ENCODE measurements at regions not wholly inside any gene's neighbourhood (a gene's known extent, or its start where the extent isn't known, plus 50 kb on each side); places are given as distances from the start of the nearest gene placed in this dataset.

DNA sequence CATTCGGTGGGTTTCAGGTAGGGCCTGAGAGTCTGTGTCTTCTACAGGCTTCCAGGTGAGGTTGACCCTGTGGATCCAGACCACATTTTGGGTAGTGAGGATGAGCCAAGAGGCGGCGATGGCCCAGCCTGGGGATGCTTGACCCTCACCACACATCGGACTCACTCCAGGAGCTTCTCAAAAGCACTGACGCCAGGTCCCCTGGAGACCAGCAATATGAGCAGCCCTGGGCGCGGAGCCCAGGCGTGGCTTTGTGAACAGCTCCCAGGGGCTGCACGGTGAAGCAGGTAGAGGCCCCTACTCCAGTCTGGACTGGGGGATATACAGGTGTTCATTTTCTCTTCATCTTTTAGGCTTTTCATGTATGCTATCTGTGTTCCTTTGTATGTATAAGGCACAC is 139.7 kb upstream of the PCBD1 start:
- DNase-seq = no peak

GRCh38 chr10:71029411-71029892 is 141.1 kb upstream of the PCBD1 start:
- DNase-seq = no peak

- DNase-seq = no peak
Measured at GRCh38 chr10:71029907-71030306, 141.5 kb upstream of the PCBD1 start.

DNA sequence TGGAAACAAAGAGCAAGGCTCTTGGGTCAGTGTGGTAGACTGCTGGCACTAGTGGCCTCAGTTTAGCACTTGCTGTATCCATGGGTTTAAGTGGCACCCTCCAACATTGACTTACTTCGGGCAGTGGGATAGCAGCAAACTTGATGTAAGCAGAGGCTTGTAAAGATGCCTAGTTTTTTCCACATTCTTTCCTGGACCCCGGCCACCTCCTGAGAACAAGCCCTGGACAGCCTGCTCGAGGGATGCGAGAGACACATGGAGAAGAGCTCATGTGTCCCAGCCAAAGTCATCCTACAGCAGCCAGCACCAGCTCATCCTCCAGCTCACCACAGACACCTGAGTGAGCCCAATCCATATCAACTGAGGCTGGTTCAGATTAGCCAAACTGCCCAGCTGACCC is 142.7 kb upstream of the PCBD1 start:
- no peak for DNase-seq

GRCh38 chr10:71031603-71032002 is 143.2 kb upstream of the PCBD1 start:
- no peak for DNase-seq

- no peak for DNase-seq
Measured at GRCh38 chr10:71032887-71033286, 144.5 kb upstream of the PCBD1 start.

DNA sequence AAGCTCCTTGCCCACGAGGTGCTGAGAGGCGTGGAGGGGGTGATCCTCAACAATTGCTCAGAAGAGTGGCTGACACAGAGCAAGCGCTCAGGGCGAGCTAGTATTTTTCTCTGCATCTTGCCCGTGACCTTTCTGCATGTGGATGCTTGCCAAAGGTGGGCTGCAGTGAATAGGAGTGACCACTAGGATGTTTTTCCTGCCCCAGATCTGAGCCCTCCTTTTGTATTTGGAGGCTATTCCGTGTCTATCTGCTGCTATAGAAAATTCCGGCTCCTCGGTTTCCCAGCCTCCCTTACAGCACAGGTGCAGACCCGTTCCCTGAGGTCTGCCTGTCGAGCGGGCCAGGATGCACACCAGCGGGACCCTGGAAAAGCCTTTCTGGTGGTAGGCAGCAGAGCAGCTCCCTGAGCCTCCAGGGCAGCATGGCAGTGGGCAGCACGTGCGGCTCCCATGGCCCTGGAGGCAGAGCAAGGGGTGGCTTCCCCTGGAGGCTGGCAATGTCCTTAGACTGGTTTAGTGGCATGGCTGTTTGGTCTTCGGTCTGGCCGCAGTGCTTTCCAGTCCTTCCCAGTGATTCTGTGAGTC is 145.1 kb upstream of the PCBD1 start:
- DNase-seq = no peak

- DNase-seq = no peak
Measured at GRCh38 chr10:71035511-71036296, 147.3 kb upstream of the PCBD1 start.

GRCh38 chr10:71036297-71036966 is 148.1 kb upstream of the PCBD1 start:
- DNase-seq = no peak

GRCh38 chr10:71038091-71038633 is 149.8 kb upstream of the PCBD1 start:
- DNase-seq = no peak

DNA sequence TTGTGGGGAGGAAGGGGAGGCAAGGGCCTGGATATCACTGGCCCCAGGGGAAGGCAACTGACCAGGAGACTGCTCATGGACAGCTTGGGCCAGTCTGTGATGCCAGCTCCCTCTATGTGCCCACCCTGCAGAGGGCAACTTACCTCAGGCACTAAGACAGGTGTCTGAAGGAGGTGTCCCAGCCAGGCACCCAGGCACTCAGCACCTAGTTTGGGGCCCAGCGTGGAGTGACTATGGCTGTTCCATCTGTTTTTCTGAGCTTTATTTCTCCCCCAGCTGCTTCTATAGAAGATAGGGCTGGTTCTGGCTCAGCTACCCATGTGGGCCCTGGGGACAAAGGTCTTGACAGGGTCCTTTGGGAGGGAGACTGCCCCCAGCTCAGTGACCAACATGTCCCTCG is 150.6 kb upstream of the PCBD1 start:
- no peak for DNase-seq

DNA sequence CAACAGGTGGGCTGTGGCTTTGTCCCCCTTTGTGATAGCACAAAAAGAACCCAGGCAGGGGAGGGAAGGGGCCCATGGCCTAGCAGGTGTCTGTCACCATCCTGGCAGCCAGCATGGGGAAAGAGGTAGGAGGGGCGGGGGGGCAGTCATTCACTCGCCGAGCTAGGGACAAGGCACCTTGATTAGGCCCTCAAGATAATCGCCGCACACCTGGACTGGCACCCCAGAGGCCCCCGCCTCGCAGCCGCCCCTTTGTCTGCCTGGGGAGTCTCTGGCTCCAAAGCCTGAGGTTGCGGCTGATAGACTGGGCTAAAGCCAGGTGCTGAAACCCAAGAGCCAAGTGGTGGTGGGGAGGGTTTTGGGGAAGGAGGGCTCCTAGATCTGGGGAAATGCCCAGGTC is 151.2 kb upstream of the PCBD1 start:
- DNase-seq = no peak

GRCh38 chr10:71040343-71040742 is 152.0 kb upstream of the PCBD1 start:
- DNase-seq = no peak

- DNase-seq = no peak
Measured at GRCh38 chr10:71040846-71041605, 152.7 kb upstream of the PCBD1 start.

DNA sequence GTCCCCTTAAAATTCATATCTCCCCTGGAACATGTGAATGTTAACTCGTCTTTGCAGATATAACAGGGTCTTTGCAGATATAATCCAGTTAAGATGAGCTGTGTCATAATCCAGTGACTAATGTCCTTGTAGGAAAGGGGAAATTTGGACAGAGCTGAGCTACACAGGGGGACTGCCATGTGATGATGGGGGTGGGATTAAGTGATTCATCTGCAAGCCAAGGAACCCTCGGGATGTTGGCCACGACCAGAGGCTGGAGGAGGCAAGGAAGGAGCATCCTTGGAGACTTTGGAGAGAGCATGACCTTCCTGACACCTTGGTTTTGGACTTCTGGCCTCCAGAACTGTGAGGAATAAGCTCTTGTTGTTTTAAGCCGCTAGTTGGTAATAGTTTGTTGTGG is 153.9 kb upstream of the PCBD1 start:
- DNase-seq = no peak

GRCh38 chr10:71042699-71043098 is 154.3 kb upstream of the PCBD1 start:
- no peak for DNase-seq

DNA sequence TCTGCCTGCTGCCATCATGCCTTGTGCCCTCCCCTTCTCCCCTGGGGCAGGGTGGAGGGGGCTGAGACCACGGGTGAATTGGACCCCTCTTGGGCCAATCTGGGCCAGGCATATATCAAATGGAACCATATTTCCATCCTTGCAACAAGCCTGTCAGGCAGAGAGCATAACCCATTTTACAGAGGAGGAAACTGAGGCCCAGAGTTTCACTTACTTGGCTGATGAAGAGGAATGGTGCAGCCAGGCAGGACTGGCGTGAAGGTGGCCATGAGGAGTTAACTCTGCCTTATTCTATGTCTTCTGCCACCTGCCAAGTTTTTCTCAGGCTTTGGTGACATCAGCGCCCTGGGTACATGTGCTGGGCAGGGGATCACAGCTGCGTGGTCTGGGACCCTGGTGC is 155.5 kb upstream of the PCBD1 start:
- DNase-seq = no peak

DNA sequence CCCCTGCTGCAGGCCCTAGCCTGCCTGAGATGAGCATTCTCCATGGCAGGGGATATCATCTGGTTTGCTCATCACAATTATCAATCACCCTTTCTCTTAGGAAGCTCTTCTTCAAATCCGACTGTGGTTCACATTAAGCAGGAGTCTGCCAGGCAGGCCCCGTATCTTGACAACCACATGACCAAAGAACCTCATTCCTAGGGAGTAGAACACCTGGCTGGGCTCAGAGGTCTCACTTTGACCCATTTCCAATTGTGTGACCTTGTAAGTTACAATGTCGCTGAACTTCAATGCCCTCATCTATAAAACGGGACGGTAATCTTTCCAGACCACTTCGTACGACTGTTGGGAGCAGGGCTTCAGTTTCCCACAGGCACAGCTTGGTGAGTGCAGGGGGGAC is 156.4 kb upstream of the PCBD1 start:
- no peak for DNase-seq

DNA sequence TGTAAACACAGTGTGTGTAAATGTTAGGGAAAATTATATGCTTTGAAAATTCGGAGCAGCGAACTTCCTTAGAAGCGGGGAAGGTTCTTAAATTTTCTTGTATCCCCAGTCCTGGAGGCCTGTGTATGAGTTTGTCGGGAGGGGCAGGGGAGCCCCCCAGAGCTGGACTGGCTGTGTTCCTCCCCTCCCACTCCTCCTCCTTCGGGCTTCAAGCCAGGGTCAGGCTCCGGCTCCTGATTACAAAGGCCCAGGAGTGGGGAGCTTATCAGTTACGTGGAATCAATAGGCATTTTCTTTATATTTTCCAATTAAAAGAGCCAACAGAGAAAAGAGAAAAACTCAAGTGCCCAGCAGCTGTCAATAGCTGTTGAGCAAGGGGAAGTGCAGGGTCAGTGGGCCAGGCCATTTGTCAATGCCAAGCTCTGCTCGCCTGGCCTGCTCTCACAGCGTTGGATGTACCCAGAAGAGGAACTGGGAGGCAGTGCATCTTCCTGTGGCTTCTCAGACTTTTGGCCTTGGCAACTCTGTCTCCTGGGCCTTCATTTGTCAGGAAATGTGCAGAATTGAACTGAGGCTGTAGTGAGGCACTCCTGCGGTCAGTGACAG is 156.9 kb upstream of the PCBD1 start:
- DNase-seq = peak; percentile 80 to 82

DNA sequence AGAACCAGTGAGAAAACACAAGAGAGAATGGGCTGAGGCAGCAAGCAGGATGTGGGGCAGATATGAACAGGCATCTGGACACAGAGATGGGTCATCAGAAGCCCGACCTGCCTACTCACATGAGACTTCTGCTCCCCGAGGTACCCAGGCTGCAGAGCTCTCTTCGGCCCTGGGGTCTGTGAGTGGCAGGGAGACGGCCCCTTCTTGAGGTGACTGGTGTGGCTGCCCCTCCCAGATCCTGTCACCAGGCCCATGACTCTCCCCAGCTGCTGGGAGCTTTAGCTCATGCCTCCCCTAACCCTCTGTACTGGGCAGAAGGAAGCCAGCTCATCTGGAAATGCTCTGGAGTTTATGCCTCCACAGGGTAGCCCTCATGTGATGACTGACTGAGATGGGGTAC is 157.6 kb upstream of the PCBD1 start:
- no peak for DNase-seq

- no peak for DNase-seq
Measured at GRCh38 chr10:71046747-71047146, 158.4 kb upstream of the PCBD1 start.

GRCh38 chr10:71048971-71049615 is 160.7 kb upstream of the PCBD1 start:
- no peak for DNase-seq
